NCI-H1417 (cell line): ENCODE measurements at regions not wholly inside any gene's neighbourhood (a gene's known extent, or its start where the extent isn't known, plus 50 kb on each side); places are given as distances from the start of the nearest gene placed in this dataset.

Source experiments
- DNase-seq, 3 experiments: peaks; one replicate each; lab custom pipeline; 2025; lab: John Stamatoyannopoulos, UW

GRCh38 chr2:222993920-222994650 lies 57.9 kb upstream of the KCNE4 start:
- DNase-seq = no peak

DNA sequence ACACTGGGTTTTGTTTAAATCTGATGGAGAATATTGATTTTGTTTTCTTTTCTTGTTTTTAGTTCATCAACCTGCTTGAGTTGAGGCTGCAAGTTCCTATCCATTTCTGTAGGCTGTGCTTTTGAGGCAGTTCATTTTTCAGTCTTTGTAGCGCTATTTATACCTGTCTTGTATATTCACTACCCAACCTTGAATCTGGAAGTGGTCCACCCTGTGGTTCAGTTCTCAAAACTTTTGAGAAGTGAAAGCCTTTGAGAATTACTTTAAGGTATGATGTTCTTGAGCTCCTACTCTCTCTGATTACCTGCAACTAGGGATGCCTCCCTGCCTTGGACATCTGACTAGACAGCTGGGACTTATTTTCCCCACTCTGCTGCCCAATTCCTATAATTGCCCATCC lies 53.5 kb upstream of the KCNE4 start:
- DNase-seq = no peak

DNA sequence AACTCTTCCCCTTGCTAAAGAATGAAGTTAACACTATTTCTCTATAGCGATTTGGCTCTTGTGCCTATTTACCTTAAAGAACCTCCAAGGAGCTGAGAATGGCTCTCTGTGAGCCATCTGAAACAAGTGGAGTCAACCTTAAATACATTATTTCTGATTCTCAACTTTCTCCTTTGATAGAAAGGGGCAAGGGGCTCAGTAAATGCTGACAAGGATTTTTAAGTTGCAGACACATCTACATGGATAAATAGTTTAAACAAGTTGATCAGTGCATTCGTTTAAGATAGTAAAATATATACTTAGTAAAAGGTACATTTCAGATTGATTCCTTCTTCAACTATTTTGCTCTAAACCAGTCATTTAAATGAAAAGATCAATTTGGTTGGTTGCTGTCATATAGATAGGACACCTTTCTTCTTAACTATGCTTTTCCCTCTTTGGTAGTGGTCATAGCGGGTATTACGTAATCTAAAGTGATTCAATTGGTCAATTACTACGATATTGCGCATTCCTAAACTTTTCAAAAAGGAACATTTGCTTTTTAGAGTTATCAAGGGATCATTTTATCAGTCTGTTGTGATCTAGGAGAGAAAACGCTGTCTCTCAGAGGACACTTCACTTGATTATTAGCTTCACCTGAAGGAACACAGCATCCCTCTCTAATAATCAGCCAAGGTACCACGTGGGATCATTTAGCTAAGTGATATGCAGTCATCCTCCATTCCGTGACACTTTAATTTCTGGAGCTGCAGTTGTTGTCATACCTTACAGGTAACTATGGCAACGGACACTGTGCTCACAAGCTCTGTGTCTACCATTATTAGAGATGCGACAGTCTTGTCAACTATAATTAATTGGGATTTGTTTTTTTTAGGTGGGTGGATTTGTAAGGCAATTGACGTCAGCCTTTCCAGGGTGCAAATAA lies 50.9 kb upstream of the KCNE4 start:
- peak in 2 of 3 experiments; percentile 44 to 86 for DNase-seq

- no peak for DNase-seq
These were observed 50.2 kb upstream of the KCNE4 start for GRCh38 chr2:223001797-223002175.
